Breast epithelium (tissue), 4 donors: ENCODE measurements at regions not wholly inside any gene's neighbourhood (a gene's known extent, or its start where the extent isn't known, plus 50 kb on each side); places are given as distances from the start of the nearest gene placed in this dataset.

ENCODE experiments used
- DNase-seq, 2 donors: peaks; one replicate each; pipeline ENCODE4 v3.0.0-alpha.2; 2019; ENCODE audit warnings: low spot score in 2 of 2
- H3K27ac ChIP-seq, 2 donors: fragments of 200-600 bp; sonication (generic) in 1 of 2; one replicate each; pipeline ENCODE4 v1.5.1; 2016 to 2019; ENCODE audit warnings: mild to moderate bottlenecking in 1 of 2
- H3K27me3 ChIP-seq, 2 donors: fragments of 200-600 bp; sonication (generic) in 1 of 2; one replicate each; pipeline versions ENCODE4 v1.5.1 to v1.6.0; 2017 to 2019; ENCODE audit warnings: control low read depth in 1 of 2, mild to moderate bottlenecking in 1 of 2
- H3K36me3 ChIP-seq: fragments of 200-600 bp; one replicate; pipeline ENCODE4 v1.5.1; 2019
- H3K4me1 ChIP-seq, 2 donors: fragments of 200-600 bp; sonication (generic); one replicate each; pipeline ENCODE4 v1.5.1; 2016 to 2019; ENCODE audit warnings: control low read depth in 1 of 2
- H3K4me3 ChIP-seq, 3 donors: fragments of 200-600 bp; sonication (generic); 1 replicate in 2 of 3; 2 replicates in 1 of 3; pipeline ENCODE4 v1.5.1; 2016 to 2019; ENCODE audit warnings: mild to moderate bottlenecking in 3 of 3, moderate library complexity in 2 of 3
- H3K9me3 ChIP-seq, 2 donors: fragments of 200-600 bp; sonication (generic) in 1 of 2; one replicate each; pipeline ENCODE4 v1.5.1; 2016 to 2019; ENCODE audit warnings: control low read depth in 1 of 2
- POLR2A ChIP-seq: fragments of 450-650 bp; IDR thresholded peaks from one replicate; pipeline ENCODE4 v1.6.1; 2016; ENCODE audit warnings: antibody characterized with exemption, mild to moderate bottlenecking, moderate library complexity
- POLR2AphosphoS5 ChIP-seq, 3 donors: sonication (generic); formaldehyde crosslinking; IDR thresholded peaks; one replicate each; pipeline ENCODE4 v1.6.1; 2017; ENCODE audit warnings: antibody characterized with exemption in 3 of 3
- intact Hi-C: fragments of 100-400 bp; cut with DNase I; formaldehyde crosslinking; loops from one replicate; pipeline ENCODE4 v1.15.1; 2023; ENCODE audit warnings: low total_unique reads
- TF ChIP-seq, protein P1 (sequence below), 3 donors: fragments of 450-650 bp; IDR thresholded peaks; one replicate each; pipeline ENCODE4 v1.5.1; 2016 to 2017; ENCODE audit warnings: antibody characterized with exemption in 3 of 3, mild to moderate bottlenecking in 3 of 3, moderate library complexity in 3 of 3

DNA sequence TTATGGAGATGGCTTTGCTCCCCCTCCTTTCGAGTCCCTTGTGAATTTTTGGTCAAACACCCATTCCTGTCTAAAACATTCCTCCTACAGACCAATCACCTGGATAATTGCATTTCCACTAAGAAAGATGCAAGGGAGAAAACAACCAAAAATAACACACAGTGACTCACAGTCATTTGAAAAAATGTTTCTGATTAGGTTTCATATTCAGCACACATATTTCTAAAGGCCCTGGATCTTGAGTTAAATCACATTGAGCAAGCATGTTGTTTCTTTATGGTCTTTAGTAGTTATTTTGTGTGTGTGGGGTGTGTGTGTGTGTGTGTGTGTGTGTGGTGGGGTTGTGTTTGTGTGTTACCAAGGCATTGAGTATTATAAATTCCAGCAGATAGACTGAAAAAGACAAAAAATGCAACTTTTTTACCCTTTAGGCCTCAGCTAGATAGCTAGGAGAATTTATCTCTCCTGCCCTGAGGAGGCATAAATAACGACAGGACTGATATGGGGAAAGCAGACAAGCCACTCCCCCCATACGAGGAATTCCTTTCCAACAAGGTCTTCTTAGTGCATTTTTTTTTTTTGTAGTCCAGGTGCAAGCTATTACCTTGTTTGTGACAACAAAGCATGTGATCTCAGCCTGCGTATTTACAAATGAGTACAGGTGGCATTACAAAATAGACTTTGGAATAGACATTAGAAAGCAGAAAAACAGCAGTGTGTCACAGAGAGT, 265.4 kb upstream of the ADGRL3 start:
- Histone ChIP-seq H3K9me3 (no peaks in the 10 kb centered on the region), H3K4me1 (no peaks in the 10 kb centered on the region), H3K4me3 (no peak overlapping the region), H3K27me3 (no peaks in the 10 kb centered on the region), H3K27ac (no peak overlapping the region), H3K36me3 (no peaks in the 10 kb centered on the region)
- no peak for DNase-seq
- intact Hi-C loops, result no loop called here
- no peak for TF ChIP-seq POLR2A
- no peak for TF ChIP-seq POLR2AphosphoS5 (IDR thresholded peaks at IDR 0.05)
- TF ChIP-seq, protein P1, sequence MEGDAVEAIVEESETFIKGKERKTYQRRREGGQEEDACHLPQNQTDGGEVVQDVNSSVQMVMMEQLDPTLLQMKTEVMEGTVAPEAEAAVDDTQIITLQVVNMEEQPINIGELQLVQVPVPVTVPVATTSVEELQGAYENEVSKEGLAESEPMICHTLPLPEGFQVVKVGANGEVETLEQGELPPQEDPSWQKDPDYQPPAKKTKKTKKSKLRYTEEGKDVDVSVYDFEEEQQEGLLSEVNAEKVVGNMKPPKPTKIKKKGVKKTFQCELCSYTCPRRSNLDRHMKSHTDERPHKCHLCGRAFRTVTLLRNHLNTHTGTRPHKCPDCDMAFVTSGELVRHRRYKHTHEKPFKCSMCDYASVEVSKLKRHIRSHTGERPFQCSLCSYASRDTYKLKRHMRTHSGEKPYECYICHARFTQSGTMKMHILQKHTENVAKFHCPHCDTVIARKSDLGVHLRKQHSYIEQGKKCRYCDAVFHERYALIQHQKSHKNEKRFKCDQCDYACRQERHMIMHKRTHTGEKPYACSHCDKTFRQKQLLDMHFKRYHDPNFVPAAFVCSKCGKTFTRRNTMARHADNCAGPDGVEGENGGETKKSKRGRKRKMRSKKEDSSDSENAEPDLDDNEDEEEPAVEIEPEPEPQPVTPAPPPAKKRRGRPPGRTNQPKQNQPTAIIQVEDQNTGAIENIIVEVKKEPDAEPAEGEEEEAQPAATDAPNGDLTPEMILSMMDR (IDR thresholded peaks at IDR 0.05), result no peak

DNA sequence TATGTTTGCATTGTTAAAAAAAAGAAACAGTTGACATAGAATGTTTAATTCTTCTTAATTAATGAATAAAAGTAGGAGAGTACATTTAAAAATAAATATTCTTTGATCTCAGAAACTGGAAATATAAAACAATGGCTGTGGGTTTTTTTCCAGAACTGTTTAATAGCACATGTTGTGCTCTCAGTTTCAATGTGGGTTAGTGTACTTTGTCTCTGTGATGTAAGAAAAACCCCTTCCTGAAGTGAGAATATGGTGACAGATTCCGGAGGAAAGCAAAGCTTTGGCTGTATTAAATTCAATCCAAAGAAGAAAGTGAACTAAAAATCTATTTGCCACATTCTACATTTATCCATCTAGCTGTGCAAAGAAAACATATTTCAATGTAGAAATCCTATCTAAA, 261.9 kb upstream of the ADGRL3 start:
- no peaks in the 10 kb centered on the region for H3K36me3 ChIP-seq
- TF ChIP-seq POLR2AphosphoS5 (IDR thresholded peaks at IDR 0.05) (no peak), POLR2A (no peak)
- TF ChIP-seq, protein P1 (IDR thresholded peaks at IDR 0.05), result no peak
- no peaks in the 10 kb centered on the region for H3K9me3 ChIP-seq
- no peaks in the 10 kb centered on the region for H3K4me1 ChIP-seq
- intact Hi-C loops, result no loop called here
- no peak overlapping the region for H3K4me3 ChIP-seq
- no peaks in the 10 kb centered on the region for H3K27me3 ChIP-seq
- no peak for DNase-seq
- no peak overlapping the region for H3K27ac ChIP-seq

DNA sequence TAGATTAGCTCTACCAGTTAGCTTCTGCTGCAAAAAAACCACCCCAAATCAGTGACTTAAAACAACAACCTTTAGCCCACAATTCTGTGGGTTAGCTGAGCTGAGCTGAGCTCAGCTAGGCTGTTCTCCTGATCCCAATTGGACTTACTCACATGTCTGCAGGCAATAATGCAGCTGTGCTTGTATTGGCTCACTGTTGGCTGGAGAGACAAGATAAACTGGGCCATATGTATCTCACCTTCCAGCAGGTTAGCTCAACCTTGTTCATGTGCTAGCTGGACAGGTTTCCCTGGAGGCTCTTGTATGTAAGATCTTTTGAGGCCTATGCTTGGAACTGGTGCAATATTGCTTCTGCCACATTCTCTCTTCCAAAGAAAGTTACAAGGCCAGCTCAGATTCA, 261.5 kb upstream of the ADGRL3 start:
- Histone ChIP-seq H3K27ac (no peak overlapping the region), H3K4me3 (no peak overlapping the region), H3K4me1 (no peaks in the 10 kb centered on the region), H3K9me3 (no peaks in the 10 kb centered on the region), H3K27me3 (no peaks in the 10 kb centered on the region), H3K36me3 (no peaks in the 10 kb centered on the region)
- no peak for DNase-seq
- intact Hi-C loops, result no loop called here
- TF ChIP-seq POLR2A (no peak), POLR2AphosphoS5 (IDR thresholded peaks at IDR 0.05) (no peak)
- TF ChIP-seq, protein P1 (IDR thresholded peaks at IDR 0.05), result no peak

DNA sequence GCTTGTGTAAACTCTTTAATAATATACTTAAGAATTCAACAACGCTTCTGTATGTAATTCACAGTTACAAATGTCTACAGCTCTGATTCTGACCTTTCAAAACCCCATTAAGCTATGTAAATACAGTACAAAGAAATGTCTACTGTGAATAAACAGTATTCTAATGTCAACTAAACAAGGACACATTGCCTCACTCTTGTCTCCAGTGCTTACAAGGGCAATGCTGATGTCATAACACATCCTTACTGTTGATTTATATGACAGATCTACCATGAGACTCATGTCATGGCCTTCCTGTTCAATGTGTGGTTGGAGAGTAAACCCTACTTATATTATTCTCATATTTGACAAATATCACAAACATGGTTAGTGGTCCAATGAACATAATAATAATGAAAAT, 256.1 kb upstream of the ADGRL3 start:
- intact Hi-C loops, result no loop called here
- DNase-seq, result no peak
- no peaks in the 10 kb centered on the region for H3K36me3 ChIP-seq
- H3K27ac ChIP-seq, result no peak overlapping the region
- H3K4me3 ChIP-seq, result no peak overlapping the region
- TF ChIP-seq POLR2AphosphoS5 (IDR thresholded peaks at IDR 0.05), result no peak
- no peak for TF ChIP-seq POLR2A
- TF ChIP-seq, protein P1 (IDR thresholded peaks at IDR 0.05), result no peak
- no peaks in the 10 kb centered on the region for H3K27me3 ChIP-seq
- no peaks in the 10 kb centered on the region for H3K4me1 ChIP-seq
- peaks cover 0 to 15% of the 10 kb centered on the region in 2 donors for H3K9me3 ChIP-seq

DNA sequence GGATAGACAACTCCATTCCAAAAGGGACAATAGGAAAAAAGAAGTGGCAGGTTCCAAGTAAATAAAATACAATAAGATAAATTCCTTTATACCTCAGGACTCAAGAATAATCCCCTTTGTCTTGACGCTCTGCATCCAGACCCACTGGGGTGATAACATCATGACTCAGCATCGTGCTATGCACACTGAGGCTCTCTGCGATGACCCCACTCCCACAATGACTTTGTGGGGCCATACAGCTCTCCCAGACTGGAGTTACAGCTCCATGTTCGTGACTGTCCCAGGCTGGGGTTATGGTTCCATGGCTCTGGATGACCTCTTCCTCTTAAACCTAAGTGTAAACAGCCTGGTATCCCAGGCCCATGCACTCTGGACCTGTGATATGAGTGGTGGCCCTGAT, 254.5 kb upstream of the ADGRL3 start:
- TF ChIP-seq, protein P1 (IDR thresholded peaks at IDR 0.05), result no peak
- TF ChIP-seq POLR2AphosphoS5 (IDR thresholded peaks at IDR 0.05), result no peak
- TF ChIP-seq POLR2A, result no peak
- no peak overlapping the region for H3K27ac ChIP-seq
- no peaks in the 10 kb centered on the region for H3K4me1 ChIP-seq
- peaks cover 0 to 15% of the 10 kb centered on the region in 2 donors for H3K9me3 ChIP-seq
- no peaks in the 10 kb centered on the region for H3K27me3 ChIP-seq
- no peak for DNase-seq
- H3K4me3 ChIP-seq, result no peak overlapping the region
- H3K36me3 ChIP-seq, result no peaks in the 10 kb centered on the region
- intact Hi-C loops, result no loop called here
